ENCODE measurements at regions not wholly inside any gene's neighbourhood (a gene's known extent, or its start where the extent isn't known, plus 50 kb on each side); places are given as distances from the start of the nearest gene placed in this dataset.

GRCh38 chr14:87443787-87444186 lies 549.2 kb downstream of the GALC start:
- Histone ChIP-seq H3K4me3 (no peak overlapping the region), H3K9me3 (no peaks in the 10 kb centered on the region), H3K27ac (no peak overlapping the region), H3K4me1 (no peaks in the 10 kb centered on the region), H3K27me3 (no peaks in the 10 kb centered on the region), H3K36me3 (replicated peaks in 1 of 2; ENCODE audit: insufficient read depth in 1 of 2, low read depth in 2 of 2) (no peaks in the 10 kb centered on the region)
- no peak for DNase-seq
- intact Hi-C loops (cut with DNase I): no loop called here
- TF ChIP-seq CTCF (IDR thresholded peaks at IDR 0.05): no peak
- ATAC-seq: no peak

- no peak for TF ChIP-seq CTCF (IDR thresholded peaks at IDR 0.05)
- TF ChIP-seq POLR2A (IDR thresholded peaks at IDR 0.05): no peak
- Histone ChIP-seq H3K4me1 (no peaks in the 10 kb centered on the region), H3K36me3 (replicated peaks in 1 of 2; ENCODE audit: insufficient read depth in 1 of 2, low read depth in 2 of 2) (no peaks in the 10 kb centered on the region), H3K4me3 (no peak overlapping the region), H3K9me3 (no peaks in the 10 kb centered on the region), H3K27ac (no peak overlapping the region), H3K27me3 (no peaks in the 10 kb centered on the region)
- ATAC-seq (no peak), DNase-seq (no peak)
- intact Hi-C loops (cut with DNase I): no loop called here
- WGBS, 2 donors: 93 to 100% methylated on average over 1 of the region's 1 CpG
Measured at GRCh38 chr14:87443039-87443438, 549.9 kb downstream of the GALC start.

GRCh38 chr14:87437158-87437557 lies 555.8 kb downstream of the GALC start:
- Histone ChIP-seq H3K4me3 (no peak overlapping the region), H3K4me1 (no peaks in the 10 kb centered on the region), H3K9me3 (no peaks in the 10 kb centered on the region), H3K27me3 (no peaks in the 10 kb centered on the region), H3K36me3 (replicated peaks in 1 of 2; ENCODE audit: insufficient read depth in 1 of 2, low read depth in 2 of 2) (no peaks in the 10 kb centered on the region), H3K27ac (no peak overlapping the region)
- no peak for ATAC-seq
- TF ChIP-seq CTCF (IDR thresholded peaks at IDR 0.05): no peak
- TF ChIP-seq POLR2A (IDR thresholded peaks at IDR 0.05): no peak
- intact Hi-C loops (cut with DNase I): no loop called here
- DNase-seq: no peak
- WGBS, 2 donors: 28 to 44% methylated on average over 2 of the region's 2 CpGs

- intact Hi-C loops (cut with DNase I): no loop called here
- Histone ChIP-seq H3K27me3 (no peaks in the 10 kb centered on the region), H3K9me3 (no peaks in the 10 kb centered on the region), H3K27ac (no peak overlapping the region), H3K36me3 (replicated peaks in 1 of 2; ENCODE audit: insufficient read depth in 1 of 2, low read depth in 2 of 2) (no peaks in the 10 kb centered on the region), H3K4me1 (no peaks in the 10 kb centered on the region), H3K4me3 (no peak overlapping the region)
- WGBS, 2 donors: 58 to 70% methylated on average over 1 of the region's 1 CpG
- ATAC-seq (no peak), DNase-seq (no peak)
- no peak for TF ChIP-seq POLR2A (IDR thresholded peaks at IDR 0.05)
Measured at GRCh38 chr14:87434680-87435079, 558.3 kb downstream of the GALC start.

GRCh38 chr14:87434011-87434410 lies 559.0 kb downstream of the GALC start:
- Histone ChIP-seq H3K27ac (no peak overlapping the region), H3K27me3 (no peaks in the 10 kb centered on the region), H3K9me3 (no peaks in the 10 kb centered on the region), H3K36me3 (replicated peaks in 1 of 2; ENCODE audit: insufficient read depth in 1 of 2, low read depth in 2 of 2) (no peaks in the 10 kb centered on the region), H3K4me3 (no peak overlapping the region), H3K4me1 (no peaks in the 10 kb centered on the region)
- 73 to 83% methylated on average over 1 of the region's 1 CpG for WGBS, 2 donors
- TF ChIP-seq POLR2A (IDR thresholded peaks at IDR 0.05) (no peak), CTCF (IDR thresholded peaks at IDR 0.05) (no peak)
- ATAC-seq: no peak
- intact Hi-C loops (cut with DNase I): no loop called here
- no peak for DNase-seq

All from body of pancreas (tissue), 4 donors.